GM12864 (cell line): ENCODE measurements at regions not wholly inside any gene's neighbourhood (a gene's known extent, or its start where the extent isn't known, plus 50 kb on each side); places are given as distances from the start of the nearest gene placed in this dataset.

Experiments used
- DNase-seq: peaks from one replicate; pipeline ENCODE4 v3.0.0-alpha.2; 2011; ENCODE audit warnings: low read depth
- H3K4me3 ChIP-seq: 2 replicates; pipeline ENCODE4 v1.5.1; 2011; ENCODE audit warnings: mild to moderate bottlenecking, low read depth, low read length, control low read depth
- TF ChIP-seq, protein P1 (sequence below): IDR thresholded peaks from 2 replicates; pipeline ENCODE4 v1.5.1; 2011; ENCODE audit warnings: low read depth, mild to moderate bottlenecking, moderate library complexity, low read length, control low read depth, inconsistent platforms; ENCODE audit errors: missing control alignments

DNA sequence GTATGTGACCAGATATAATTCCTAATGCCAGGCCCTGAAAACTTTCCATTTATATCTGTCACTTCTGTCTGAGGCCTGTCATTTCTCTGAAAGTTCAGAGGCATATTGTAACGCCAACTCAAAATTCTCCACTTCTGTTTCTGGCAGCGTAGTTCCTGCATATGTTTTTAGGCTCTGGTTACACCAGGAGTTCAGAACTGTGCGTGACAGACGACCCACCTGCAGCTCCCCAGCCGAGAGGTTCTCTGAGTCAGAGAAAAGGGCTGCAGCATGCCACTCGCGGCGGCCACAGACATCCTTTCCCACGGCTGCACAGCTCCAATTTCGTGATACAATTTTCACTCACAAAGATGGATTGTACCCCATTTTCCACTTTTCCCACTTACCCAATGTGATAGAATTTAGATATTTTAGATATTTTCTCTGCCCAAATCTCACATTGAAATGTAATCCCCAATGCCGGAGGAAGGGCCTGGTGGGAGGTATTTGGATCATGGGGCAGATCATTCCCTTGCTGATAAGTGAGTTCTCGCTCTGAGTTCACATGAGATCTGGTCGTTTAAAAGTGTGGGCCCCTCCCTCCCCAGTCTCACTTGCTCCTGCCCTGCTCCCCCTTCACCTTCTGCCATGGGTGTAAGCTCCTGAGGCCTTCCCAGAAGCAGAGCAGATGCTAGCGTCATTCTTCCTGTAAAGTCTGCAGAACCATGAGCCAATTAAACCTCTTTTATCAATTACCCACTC is 308.1 kb downstream of the LIG4 start:
- no peak overlapping the region for H3K4me3 ChIP-seq
- TF ChIP-seq, protein P1, sequence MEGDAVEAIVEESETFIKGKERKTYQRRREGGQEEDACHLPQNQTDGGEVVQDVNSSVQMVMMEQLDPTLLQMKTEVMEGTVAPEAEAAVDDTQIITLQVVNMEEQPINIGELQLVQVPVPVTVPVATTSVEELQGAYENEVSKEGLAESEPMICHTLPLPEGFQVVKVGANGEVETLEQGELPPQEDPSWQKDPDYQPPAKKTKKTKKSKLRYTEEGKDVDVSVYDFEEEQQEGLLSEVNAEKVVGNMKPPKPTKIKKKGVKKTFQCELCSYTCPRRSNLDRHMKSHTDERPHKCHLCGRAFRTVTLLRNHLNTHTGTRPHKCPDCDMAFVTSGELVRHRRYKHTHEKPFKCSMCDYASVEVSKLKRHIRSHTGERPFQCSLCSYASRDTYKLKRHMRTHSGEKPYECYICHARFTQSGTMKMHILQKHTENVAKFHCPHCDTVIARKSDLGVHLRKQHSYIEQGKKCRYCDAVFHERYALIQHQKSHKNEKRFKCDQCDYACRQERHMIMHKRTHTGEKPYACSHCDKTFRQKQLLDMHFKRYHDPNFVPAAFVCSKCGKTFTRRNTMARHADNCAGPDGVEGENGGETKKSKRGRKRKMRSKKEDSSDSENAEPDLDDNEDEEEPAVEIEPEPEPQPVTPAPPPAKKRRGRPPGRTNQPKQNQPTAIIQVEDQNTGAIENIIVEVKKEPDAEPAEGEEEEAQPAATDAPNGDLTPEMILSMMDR = no peak
- DNase-seq = no peak

DNA sequence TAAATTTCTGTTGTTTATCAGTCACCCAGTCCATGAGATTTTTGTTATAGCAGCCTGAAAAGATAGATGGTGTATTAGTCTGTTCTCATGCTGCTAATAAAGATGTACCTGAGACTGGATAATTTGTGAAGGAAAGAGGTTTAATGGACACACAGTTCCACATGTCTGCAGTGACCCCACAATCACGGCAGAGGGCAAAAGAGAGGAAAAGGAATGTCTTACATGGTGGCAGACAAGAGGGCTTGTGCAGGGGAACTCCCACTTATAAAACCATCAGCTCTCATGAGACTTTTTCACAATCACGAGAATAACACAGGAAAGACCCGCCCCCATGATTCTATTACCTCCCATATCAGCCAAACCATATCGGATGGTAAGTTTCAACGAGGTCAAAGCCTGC is 309.2 kb downstream of the LIG4 start:
- DNase-seq = no peak
- TF ChIP-seq, protein P1 = no peak
- H3K4me3 ChIP-seq = no peak overlapping the region

DNA sequence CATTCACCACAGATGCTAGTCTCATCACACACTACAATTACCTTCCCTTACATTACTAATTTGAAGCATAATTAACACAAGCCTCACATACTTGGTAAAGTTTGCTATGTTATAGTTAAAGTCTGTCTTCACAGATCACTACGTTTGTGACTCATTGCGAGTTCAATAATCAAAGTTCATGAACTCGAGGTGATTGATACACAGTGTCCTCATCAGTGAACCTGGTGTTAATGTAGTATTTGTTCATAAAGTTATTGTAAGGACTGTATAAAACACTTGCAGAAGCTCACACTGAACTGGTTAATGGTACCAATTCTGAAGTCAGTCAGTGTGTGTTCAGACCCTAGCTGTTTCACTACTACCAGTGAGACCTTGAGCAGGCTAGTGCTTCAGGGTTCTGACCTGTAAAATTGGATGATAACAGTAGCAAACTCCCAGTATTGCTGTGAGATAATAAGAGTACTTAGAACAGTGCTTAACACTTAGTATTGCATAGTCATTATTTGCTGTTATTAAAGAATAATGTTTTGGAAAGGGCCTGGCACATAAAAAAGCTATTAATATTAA is 313.3 kb downstream of the LIG4 start:
- TF ChIP-seq, protein P1 = no peak
- DNase-seq = no peak
- no peak overlapping the region for H3K4me3 ChIP-seq

DNA sequence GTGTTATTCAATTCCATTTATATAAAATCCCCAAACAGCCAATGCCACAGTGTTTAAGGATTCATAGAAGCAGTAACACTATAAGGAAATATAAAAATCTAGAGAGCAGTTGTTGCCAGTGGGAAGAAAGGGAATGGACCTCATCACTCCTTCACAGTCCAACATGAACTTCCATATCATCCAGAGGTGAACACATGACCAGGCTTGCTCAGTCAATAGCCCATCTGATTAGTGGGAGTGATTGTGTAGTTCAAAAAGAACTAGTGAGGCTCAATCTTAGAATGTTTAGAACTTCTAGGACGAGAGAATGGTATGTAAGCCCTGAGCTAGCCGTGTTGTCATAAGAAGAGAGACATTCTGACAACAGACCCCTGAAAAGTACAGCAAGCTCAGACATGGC is 314.1 kb downstream of the LIG4 start:
- no peak for DNase-seq

DNA sequence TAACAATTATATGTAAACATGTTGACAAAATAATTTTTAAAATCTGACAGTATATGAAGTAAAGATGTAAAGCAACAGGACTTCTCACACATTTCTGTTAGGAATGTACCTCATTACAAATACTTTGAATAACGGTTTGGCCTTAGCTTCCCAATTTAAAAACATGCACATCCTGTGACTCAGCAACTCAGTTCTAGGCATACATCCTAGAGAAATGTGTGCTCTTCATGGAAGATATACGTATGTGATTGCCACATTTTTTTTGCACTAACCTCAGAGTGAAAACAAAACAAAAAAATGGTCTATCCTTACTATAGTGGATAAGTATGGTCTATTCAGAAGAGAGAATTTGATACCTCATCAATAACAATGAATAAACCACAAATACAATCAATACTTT is 314.6 kb downstream of the LIG4 start:
- no peak overlapping the region for H3K4me3 ChIP-seq
- no peak for DNase-seq
- TF ChIP-seq, protein P1 = no peak

More for the DNA sequence above, 314.1 kb downstream of the LIG4 start:
- no peak overlapping the region for H3K4me3 ChIP-seq
- TF ChIP-seq, protein P1 = no peak

DNA sequence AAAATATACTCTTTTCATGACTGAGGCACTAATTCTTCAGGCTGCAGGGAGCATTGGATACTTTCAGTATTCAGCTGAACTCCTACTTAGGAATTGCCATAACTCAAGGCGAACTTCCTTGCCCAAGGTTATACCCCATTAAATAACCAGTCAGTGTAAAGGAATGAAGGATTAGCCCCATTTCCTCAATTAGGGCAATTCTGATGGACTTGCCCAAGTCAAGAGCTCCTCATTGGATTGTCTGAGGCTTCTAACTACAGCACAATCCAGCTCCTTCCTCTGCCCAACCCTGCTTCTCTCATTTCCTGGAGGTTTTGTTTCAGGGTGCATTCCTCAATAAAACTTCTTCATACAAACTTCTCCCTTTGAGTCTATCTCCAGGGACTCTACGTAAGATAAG is 329.2 kb downstream of the LIG4 start:
- TF ChIP-seq, protein P1 = no peak
- no peak for DNase-seq
- no peak overlapping the region for H3K4me3 ChIP-seq

DNA sequence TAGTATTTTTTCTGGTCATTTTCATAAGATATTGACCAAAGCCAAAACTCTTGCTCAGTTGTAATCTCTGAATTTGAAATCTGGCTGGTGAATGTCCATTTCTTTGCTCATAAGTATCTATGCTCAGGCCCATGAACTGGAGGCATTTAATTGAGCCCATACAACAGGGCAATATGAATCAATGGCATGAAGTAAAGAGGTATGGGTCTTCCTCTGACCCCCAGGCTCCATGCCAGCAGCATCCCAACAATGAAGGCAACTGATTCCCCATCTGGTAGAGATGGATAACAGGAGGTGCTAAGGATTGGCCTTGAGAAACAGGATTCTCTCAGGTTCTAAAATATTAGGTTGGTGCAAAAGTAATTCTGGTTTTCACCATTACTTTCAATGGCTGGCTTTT is 330.8 kb downstream of the LIG4 start:
- TF ChIP-seq, protein P1 = no peak
- DNase-seq = no peak
- no peak overlapping the region for H3K4me3 ChIP-seq
